ENCODE measurements at regions not wholly inside any gene's neighbourhood (a gene's known extent, or its start where the extent isn't known, plus 50 kb on each side); places are given as distances from the start of the nearest gene placed in this dataset.

GRCh38 chr1:105138458-105138893, 1388.8 kb downstream of the AMY1C start (continued):
- TF ChIP-seq ZNF792 (CRISPR knock-in tag; IDR thresholded peaks at IDR 0.05): no peak
- TF ChIP-seq ZNF362 (CRISPR knock-in tag; IDR thresholded peaks at IDR 0.05; ENCODE audit: borderline replicate concordance): no peak
- TF ChIP-seq MTA3 (CRISPR knock-in tag; IDR thresholded peaks at IDR 0.05): no peak
- no peak for TF ChIP-seq NFRKB (IDR thresholded peaks at IDR 0.05)
- TF ChIP-seq ZBTB21 (CRISPR knock-in tag; IDR thresholded peaks at IDR 0.05): no peak
- TF ChIP-seq ZGPAT (CRISPR knock-in tag; IDR thresholded peaks at IDR 0.05): peak; percentile 36; the same call in 1 of the 2 replicates
- no peak for TF ChIP-seq FOXP1 (IDR thresholded peaks at IDR 0.05)
- no peak for TF ChIP-seq FOXP1 (CRISPR knock-in tag; IDR thresholded peaks at IDR 0.05)
- TF ChIP-seq HOXA3 (CRISPR knock-in tag; IDR thresholded peaks at IDR 0.05): no peak
- TF ChIP-seq GLMP (CRISPR knock-in tag; IDR thresholded peaks at IDR 0.05; ENCODE audit: borderline replicate concordance): no peak
- TF ChIP-seq ZNF251 (CRISPR knock-in tag; IDR thresholded peaks at IDR 0.05): no peak
- TF ChIP-seq HINFP (CRISPR knock-in tag; IDR thresholded peaks at IDR 0.05; ENCODE audit: low read depth): no peak
- no peak for TF ChIP-seq KDM2A (CRISPR knock-in tag; IDR thresholded peaks at IDR 0.05; ENCODE audit: borderline replicate concordance, low read depth)
- TF ChIP-seq ZNF142 (CRISPR knock-in tag; IDR thresholded peaks at IDR 0.05): no peak
- TF ChIP-seq ZMYM4 (CRISPR knock-in tag; IDR thresholded peaks at IDR 0.05): peak; percentile 52; the same call in 1 of the 2 replicates
- TF ChIP-seq MNT (IDR thresholded peaks at IDR 0.05): no peak
- TF ChIP-seq RXRB (CRISPR knock-in tag; IDR thresholded peaks at IDR 0.05; ENCODE audit: borderline replicate concordance): peak; percentile 27; the same call in 1 of the 2 replicates
- TF ChIP-seq ZNF564 (CRISPR knock-in tag; IDR thresholded peaks at IDR 0.05): no peak
- TF ChIP-seq FOXM1 (CRISPR knock-in tag; IDR thresholded peaks at IDR 0.05): no peak
- TF ChIP-seq SOX6 (IDR thresholded peaks at IDR 0.05): no peak
- TF ChIP-seq SOX6 (CRISPR knock-in tag; IDR thresholded peaks at IDR 0.05): peak; percentile 81
